Spleen (tissue), 7 donors: ENCODE measurements at regions not wholly inside any gene's neighbourhood (a gene's known extent, or its start where the extent isn't known, plus 50 kb on each side); places are given as distances from the start of the nearest gene placed in this dataset.

Source experiments
- CTCF ChIP-seq, 11 experiments: fragments of 200-600 bp in 7 of 11; fragments of 450-650 bp in 4 of 11; sonication (generic) in 4 of 11; IDR thresholded peaks in 8 of 11; conservative IDR thresholded peaks in 3 of 11; 1 replicate in 7 of 11; 2 replicates in 4 of 11; pipeline versions ENCODE4 v1.4.0 to v1.8.0; 2016 to 2021; ENCODE audit warnings: antibody characterized with exemption in 11 of 11, inconsistent platforms in 4 of 11, mild to moderate bottlenecking in 1 of 11
- POLR2A ChIP-seq, 3 donors: fragments of 450-650 bp; IDR thresholded peaks; one replicate each; pipeline ENCODE4 v1.5.1; 2017; ENCODE audit warnings: antibody characterized with exemption in 3 of 3, mild to moderate bottlenecking in 1 of 3
- POLR2AphosphoS5 ChIP-seq, 3 donors: sonication (generic); formaldehyde crosslinking; IDR thresholded peaks; one replicate each; pipeline ENCODE4 v1.5.1; 2017; ENCODE audit warnings: antibody characterized with exemption in 3 of 3
- donor health status: DM: no; HTN: no; CAD: no; lungs with moderate emphysema.
- donor health status: DM: no; HTN: no; CAD: no.
- donor health status: DM: no; HTN: no; CAD: no.

GRCh38 chr18:67954594-67954993 is 438.1 kb upstream of the DSEL start:
- TF ChIP-seq CTCF (IDR thresholded peaks at IDR 0.05 in 8 of 11, conservative IDR thresholded peaks at IDR 0.05 in 3 of 11): no peak
- no peak for TF ChIP-seq POLR2AphosphoS5 (IDR thresholded peaks at IDR 0.05)
- TF ChIP-seq POLR2A (IDR thresholded peaks at IDR 0.05): no peak
